ENCODE measurements at regions not wholly inside any gene's neighbourhood (a gene's known extent, or its start where the extent isn't known, plus 50 kb on each side); places are given as distances from the start of the nearest gene placed in this dataset.
"Not testable (repeated sequence)": the region's sequence is repeated elsewhere in the genome, so short reads cannot be mapped to it uniquely, and the experiment has no call there.

- DNase-seq, result no peak
Measured at GRCh38 chr18:28519997-28520396, 343.1 kb upstream of the CDH2 start.

GRCh38 chr18:28514699-28515098 is 337.8 kb upstream of the CDH2 start:
- DNase-seq, result no peak

- no peak for DNase-seq
Measured at GRCh38 chr18:28512357-28512756, 335.4 kb upstream of the CDH2 start.

GRCh38 chr18:28511413-28511821 is 334.5 kb upstream of the CDH2 start:
- no peak for DNase-seq

- no peak for DNase-seq
Measured at GRCh38 chr18:28510210-28510609, 333.3 kb upstream of the CDH2 start.

- no peak for DNase-seq
Measured at GRCh38 chr18:28504066-28504465, 327.1 kb upstream of the CDH2 start.

GRCh38 chr18:28494151-28494550 is 317.2 kb upstream of the CDH2 start:
- no peak for DNase-seq

GRCh38 chr18:28485918-28486317 is 309.0 kb upstream of the CDH2 start:
- DNase-seq, result no peak

- DNase-seq, result no peak
Measured at GRCh38 chr18:28485210-28485801, 308.4 kb upstream of the CDH2 start.

- DNase-seq, result no peak
Measured at GRCh38 chr18:28478531-28478930, 301.6 kb upstream of the CDH2 start.

GRCh38 chr18:28476302-28476701 is 299.4 kb upstream of the CDH2 start:
- DNase-seq, result no peak

GRCh38 chr18:28469946-28470345 is 293.0 kb upstream of the CDH2 start:
- DNase-seq, result no peak

GRCh38 chr18:28468901-28469300 is 292.0 kb upstream of the CDH2 start:
- no peak for DNase-seq

GRCh38 chr18:28466204-28466603 is 289.3 kb upstream of the CDH2 start:
- DNase-seq, result no peak

GRCh38 chr18:28459587-28459986 is 282.7 kb upstream of the CDH2 start:
- DNase-seq, result no peak

- DNase-seq, result no peak
Measured at GRCh38 chr18:28458751-28459150, 281.8 kb upstream of the CDH2 start.

- DNase-seq, result no peak
Measured at GRCh38 chr18:28457784-28458183, 280.9 kb upstream of the CDH2 start.

GRCh38 chr18:28455971-28456370 is 279.0 kb upstream of the CDH2 start:
- no peak for DNase-seq

GRCh38 chr18:28439870-28440269 is 262.9 kb upstream of the CDH2 start:
- no peak for DNase-seq

- DNase-seq, result no peak
Measured at GRCh38 chr18:28438381-28438780, 261.5 kb upstream of the CDH2 start.

- no peak for DNase-seq
Measured at GRCh38 chr18:28432339-28432738, 255.4 kb upstream of the CDH2 start.

- DNase-seq, result no peak
Measured at GRCh38 chr18:28425886-28426285, 249.0 kb upstream of the CDH2 start.

GRCh38 chr18:28422577-28422976 is 245.6 kb upstream of the CDH2 start:
- DNase-seq, result no peak

GRCh38 chr18:28421950-28422349 is 245.0 kb upstream of the CDH2 start:
- DNase-seq, result not testable (repeated sequence)

- DNase-seq, result no peak
Measured at GRCh38 chr18:28412521-28412920, 235.6 kb upstream of the CDH2 start.

GRCh38 chr18:28411806-28412205 is 234.9 kb upstream of the CDH2 start:
- no peak for DNase-seq

All from NCI-H2107 (cell line).